ENCODE measurements at regions not wholly inside any gene's neighbourhood (a gene's known extent, or its start where the extent isn't known, plus 50 kb on each side); places are given as distances from the start of the nearest gene placed in this dataset.
"Not testable (repeated sequence)": the region's sequence is repeated elsewhere in the genome, so short reads cannot be mapped to it uniquely, and the experiment has no call there.

DNA sequence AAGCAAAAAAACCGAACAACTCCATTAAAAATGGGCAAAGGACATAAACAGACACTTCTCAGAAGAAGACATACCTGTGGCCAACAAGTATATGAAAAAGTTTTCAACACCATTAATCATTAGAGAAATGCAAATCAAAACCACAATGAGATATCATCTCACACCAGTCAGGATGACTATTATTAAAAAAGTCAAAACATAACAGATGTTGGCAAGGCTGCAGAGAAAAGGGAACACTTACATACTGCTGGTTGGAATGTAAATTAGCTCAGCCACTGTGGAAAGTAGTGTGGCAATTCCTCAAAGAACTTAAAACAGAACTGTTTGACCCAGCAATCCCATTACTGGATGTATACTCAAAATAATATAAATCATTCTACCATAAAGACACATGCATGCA, 436.3 kb downstream of the KLHL13 start:
- no peak for DNase-seq (ENCODE audit: low spot score)

DNA sequence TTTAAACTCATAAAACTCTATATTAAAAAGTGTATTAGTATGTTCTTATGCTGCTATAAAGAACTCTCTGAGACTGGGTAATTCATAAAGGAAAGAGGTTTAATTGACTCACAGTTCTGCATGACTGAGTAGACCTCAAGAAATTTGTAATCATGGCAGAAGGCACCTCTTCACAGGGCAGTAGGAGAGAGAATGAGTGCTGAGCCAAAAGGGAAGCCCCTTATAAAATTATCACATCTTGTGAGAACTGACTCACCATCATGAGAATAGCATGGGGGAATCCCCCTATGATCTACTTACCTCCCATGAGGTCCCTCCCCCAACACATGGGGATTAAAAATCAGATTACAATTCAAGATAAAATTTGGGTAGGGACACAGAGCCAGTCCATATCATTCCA, 463.2 kb downstream of the KLHL13 start:
- no peak for DNase-seq (ENCODE audit: low spot score)

DNA sequence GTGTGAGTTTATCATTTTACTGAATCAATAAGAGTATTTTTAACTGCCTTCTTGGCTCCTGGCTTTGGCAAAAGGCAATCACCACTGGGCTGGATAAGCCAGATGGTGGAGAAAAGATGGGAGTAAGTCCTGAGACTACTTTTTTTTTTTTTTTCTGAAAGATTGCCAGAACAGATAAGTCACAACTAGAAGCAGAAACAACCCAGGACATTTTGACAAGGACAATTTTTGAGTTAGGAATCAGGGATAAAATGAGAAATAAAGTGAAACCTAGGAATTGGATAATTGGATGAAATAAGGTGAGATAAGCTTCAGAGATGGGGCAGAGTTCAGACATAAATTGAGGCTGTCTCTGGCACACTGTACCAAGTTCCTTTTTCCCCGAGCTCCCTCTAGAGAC, 471.0 kb downstream of the KLHL13 start:
- DNase-seq (ENCODE audit: low spot score), result no peak

DNA sequence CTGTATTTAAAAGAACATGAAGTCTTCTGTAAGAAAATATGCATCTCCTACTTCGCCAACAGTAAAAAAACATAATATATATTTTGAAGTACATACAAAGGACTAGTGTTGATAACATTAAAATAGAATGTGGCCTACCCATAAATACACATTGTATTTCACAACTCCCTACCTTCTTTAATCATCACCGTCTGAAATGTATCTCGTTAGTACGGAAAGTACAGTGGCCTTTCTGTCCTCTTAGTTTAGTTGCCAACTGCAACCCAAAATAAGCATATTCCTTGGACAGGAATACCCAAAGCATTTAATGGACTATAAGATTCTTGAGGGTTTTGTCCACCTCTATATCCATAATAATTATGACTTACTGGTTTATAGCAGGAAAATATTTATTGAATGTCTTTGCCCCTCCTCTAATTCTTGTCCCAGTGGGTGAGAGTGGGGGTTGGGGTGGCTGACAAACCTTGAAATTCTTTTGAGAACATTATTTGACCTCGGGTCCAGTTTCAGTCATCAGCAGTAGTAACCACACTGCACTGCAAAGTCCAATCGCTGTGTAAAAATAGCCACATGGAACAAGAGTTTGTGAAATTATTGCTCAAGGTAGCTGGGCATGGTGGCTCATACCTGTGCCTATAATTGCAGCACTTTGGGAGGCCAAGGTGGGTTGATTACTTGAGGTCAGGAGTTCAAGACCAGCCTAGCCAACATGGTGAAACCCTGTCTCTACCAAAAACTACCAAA, 474.5 kb downstream of the KLHL13 start:
- no peak for DNase-seq (ENCODE audit: low spot score)

DNA sequence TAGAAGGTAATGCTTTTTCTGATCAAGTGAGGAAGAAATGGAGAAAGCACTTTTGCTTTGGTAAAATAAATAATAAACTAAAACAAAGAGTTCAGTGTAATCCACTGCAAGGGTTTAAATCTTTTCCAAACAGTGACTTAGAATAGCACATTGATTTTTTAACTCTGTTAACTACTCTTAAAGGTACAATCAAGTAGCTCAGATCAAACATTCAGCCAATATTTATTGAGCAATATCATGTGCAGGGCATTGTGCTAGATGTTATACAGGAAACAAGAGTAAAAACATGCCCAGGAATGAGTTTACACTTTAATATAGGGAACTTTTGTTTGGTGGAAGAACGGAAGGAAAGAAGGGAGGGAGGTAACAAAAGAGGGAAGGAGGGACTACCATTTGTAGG, 479.8 kb downstream of the KLHL13 start:
- DNase-seq (ENCODE audit: low spot score), result no peak

DNA sequence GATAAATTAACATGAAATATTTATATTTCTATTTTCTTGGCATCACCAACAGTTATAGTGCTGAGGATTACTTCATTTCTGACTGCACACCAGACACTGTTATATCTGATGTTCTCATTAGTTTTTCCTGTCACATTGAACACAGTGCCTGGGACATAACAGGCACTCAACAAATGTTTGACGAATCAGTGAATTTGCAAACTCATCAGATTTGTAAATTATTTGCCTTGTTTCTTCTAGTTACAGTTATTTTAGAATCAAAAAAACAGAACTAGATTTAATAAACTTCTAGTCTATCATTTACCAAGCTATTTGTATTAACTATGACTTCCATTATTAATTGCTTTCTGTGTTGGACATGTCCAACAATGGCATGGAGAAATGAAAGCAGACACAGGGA, 483.3 kb downstream of the KLHL13 start:
- DNase-seq (ENCODE audit: low spot score), result no peak

DNA sequence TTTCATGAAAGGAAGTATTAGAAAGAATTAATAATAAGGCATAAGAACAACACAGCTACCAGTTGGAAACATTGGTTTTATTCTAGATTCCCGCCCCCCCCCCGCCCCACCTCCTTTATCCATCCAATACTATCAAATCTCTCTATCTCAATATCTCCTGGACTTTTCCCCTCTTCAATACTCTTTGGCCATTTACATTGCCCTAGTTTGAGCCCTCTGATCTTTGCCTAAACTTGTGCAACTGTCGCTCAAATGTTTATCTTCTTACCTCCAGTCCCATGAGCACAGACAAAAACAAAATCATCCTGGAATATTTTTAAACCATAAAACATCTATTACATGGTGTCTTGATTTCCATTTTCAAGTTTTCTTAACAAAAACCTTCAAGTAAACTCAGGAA, 488.2 kb downstream of the KLHL13 start:
- DNase-seq (ENCODE audit: low spot score), result no peak

DNA sequence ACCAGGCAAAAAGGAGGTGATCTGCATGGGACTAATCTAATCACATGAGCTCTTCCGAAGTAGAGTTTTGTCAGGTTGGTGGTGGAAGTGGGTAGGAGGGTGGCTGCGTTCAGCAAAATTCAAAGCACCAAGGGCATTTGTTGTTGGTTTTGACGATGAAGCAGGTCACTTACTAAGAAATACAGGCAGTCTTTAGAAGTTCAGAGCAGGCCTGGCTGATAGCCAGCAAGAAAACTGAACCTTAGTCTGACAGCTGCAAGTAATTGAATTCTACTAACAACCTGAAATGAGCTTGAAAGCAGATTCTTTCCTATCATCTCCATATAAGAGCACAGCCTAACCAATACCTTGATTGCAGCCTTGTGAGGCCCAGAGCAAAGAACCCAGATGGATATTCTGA, 505.8 kb downstream of the KLHL13 start:
- no peak for DNase-seq (ENCODE audit: low spot score)

DNA sequence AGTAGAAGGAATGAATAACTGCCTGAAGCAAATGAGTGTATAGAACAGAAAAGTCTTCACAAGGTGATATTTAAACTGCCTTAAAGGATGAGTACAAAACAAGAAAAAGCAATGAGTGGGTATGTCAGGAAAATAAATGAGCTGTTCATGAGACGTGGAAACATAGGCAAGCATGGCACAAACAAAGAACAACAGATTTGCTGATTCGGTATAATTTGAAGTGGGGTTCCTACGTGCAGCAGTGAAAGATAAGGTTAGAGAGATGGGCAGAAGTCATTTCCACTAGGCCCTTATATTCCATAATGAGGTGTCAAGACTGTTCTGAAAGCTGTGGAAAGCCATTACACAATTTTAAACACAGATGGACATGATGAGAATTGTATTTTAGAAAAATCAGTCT, 506.6 kb downstream of the KLHL13 start:
- no peak for DNase-seq (ENCODE audit: low spot score)

DNA sequence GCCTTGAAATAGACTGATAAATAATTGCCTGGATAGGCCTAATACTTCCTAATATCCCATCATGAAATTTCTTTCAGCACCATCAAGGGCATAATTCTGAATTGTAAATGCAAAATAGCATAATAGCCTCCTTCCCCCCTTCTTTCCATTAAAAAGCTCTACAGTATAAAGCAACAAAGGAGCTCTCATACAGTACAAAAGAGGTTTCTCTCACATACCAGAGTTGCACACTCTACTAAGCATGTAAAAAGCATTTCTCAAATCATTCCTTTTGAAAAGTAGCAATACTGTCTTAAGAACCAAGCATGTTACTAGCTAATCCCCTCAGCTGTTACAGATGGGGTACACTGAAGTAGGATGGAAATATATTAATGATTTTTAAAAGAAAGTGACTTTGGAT, 509.0 kb downstream of the KLHL13 start:
- no peak for DNase-seq (ENCODE audit: low spot score)

DNA sequence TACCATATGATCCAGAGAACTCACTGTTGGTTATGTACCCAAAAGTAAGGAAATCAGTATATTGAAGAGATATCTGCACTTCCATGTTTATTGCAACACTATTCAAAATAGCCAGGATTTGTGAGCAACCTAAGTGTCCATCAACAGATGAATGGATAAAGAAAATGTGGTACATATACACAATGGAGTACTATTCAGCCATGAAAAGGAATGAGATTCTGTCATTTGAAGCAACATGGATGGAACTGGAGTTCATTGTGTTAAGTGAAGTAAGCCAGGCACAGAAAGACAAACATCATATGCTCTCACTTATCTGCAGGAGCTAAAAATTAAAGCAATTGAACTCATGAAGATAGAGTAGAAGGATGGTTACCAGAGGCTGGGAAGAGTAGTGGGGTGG, 510.5 kb downstream of the KLHL13 start:
- DNase-seq (ENCODE audit: low spot score), result not testable (repeated sequence)

DNA sequence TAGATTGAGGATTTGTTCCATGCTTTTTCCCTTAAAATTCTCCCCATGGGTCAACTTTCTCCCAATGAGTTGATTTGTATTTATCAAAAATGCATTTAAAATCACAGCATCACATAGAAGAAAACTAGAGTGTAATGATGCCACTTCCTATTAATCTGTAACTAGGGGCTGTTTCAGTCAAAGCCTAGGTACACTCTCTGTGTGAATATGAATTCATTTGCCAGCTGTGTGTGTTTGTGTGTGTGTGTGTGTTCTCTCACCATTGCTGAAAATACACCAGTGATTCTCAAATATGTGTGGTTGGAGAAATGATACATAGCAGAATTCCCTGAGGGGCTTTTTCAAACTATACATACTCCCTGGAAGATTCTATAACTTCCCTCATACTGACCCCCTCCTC, 546.5 kb downstream of the KLHL13 start:
- no peak for DNase-seq (ENCODE audit: low spot score)

DNA sequence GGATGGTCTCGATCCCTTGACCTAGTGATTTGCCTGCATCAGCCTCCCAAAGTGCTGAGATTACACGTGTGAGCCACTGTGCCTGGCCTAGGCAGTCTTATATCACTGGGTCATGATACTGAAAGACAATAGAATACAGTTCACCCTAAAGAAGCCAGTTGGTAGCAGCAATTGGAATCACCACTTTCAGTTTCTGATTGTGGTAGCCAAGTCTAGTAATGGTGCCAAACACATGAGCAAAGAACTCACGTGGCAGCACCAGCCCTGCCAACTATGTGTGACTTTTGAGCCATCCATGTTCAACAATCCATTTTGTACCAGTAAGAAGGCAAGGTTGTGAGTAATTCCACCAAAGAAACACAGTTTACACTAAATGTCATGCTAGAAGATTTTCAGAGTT, 548.4 kb downstream of the KLHL13 start:
- DNase-seq (ENCODE audit: low spot score), result no peak

DNA sequence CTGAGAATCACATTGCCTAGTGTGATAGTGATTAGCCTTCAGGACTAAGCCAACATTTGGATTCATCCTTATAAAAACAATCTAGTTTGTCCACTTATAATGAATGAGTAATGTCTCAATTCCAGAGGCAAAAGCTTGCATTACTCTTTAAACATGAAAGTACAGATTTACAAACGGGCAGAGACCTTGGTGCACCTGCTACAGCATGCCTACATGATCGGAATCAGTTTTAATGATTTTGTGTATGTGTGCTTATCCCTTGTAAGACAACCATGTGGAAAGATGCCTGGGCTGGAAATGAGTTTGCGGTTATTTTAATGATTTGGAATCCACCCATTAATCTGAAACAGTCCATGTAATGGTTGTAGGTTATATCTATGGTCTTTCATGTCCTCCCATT, 572.7 kb downstream of the KLHL13 start:
- no peak for DNase-seq (ENCODE audit: low spot score)

DNA sequence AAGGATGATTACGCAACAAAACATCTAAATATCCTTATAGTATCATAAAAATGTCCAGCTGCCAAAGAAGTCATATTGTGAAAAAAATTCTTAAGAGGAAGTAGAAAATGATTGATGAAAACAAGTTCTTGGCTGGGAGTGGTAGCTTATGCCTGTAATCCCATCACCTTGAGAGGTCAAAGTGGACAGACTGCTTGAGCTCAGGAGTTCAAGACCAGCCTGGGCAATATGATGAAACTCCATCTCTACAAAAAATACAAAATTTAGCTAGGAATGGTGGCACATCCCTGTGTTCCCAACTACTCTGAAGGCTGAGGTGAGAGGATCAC, 577.6 kb downstream of the KLHL13 start:
- no peak for DNase-seq (ENCODE audit: low spot score)

DNA sequence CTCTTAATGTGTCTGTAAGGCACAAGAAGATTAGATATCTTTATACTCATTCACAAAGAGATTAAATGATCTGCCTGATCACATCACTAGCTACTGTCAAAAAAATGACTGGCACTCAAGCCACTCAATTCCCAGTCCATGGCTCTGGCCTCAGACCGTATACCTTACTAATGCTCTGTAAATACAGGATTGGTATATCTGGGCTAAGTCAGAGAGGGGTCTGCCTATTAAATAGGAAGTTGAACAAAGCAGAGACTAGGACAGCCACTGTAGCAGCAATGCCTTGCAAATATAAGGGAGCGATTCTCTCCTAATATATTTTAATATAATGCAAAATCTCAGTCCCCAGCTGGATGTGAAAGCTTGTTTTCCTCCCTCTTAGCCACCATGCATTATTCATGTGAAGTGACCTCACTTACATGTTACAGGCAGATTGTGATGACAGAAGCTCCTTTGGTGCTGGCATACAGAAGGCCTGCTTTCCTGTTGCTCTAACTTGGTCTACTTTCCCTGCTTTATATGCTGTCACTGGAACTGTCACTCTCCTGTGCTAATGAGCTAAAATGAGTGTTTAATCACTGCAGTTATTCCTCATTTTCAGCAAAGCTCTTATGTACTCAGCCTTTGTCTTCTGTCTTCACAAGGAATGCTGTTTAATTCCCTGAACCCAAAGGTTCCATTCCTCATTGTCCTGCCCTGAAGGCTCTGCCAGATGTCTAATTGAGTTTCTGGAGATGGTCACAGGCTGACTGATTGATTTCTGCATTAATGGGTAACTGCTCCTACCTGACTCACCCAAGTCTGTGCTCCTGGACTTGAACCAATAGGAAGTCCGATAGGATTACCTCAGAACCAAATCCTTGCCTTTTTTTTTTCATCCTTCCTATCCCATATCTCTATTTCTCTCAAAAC, 578.2 kb downstream of the KLHL13 start:
- no peak for DNase-seq (ENCODE audit: low spot score)

DNA sequence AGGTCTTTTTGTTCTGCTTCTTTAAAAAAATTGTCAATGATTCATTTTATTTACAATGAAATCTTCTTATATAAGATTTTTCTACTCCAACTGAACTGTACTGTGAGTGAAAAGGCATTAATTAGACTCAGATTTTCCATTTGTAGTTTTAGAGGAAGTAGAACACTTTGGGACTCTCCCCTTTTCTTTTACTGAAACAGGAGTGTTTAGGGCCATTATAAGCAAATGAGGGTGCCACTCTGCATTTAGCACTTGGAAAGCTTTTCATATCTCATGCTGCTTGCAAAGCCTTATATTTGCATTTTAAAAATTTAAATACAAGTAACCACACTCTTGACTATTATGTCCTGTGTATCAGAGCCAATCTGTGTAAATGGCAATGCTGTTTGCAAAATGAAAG, 584.3 kb downstream of the KLHL13 start:
- no peak for DNase-seq (ENCODE audit: low spot score)

DNA sequence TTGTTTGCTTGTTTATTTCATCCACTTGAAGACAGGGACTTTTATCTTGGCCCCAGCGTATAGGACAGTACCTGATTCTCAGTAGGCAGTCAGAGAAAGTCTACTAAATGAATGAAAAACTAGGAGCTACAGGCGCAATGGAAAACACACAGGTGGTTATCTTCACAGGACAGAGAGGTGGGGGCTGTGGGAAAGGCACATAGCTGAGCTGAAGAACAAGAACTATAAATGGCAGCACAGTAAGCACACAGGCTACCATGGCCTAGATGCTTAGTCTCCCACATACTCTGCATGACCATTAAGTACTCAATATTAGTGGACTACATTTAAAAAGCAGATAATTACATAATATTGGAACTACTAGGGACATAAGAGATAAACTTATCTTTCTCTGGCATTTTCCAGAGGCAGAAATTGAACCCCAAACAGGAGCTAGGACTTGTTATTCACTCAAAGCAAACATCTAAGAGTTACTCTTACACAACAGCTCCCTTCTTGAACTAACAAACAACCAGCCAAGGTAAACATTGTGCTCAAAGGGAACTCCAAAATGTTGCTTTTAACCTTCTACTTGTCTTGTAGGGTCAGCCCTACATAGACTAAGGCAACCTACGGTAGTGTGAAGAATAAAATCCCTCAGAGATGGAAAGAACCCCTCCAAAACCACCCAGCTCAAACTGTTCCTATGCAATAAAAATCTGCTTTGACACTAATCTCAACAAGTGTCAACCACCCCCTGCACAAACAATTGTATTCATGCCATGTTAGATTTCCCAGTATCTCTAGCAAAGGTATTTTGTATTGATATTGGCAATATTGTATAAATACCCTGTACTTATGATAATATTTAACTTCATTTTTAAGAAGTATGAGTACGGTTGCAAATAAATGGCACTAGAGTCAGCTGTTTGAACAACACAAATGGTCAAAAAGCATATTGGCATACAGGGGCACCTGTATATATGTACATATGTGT, 593.6 kb downstream of the KLHL13 start:
- DNase-seq (ENCODE audit: low spot score), result no peak

DNA sequence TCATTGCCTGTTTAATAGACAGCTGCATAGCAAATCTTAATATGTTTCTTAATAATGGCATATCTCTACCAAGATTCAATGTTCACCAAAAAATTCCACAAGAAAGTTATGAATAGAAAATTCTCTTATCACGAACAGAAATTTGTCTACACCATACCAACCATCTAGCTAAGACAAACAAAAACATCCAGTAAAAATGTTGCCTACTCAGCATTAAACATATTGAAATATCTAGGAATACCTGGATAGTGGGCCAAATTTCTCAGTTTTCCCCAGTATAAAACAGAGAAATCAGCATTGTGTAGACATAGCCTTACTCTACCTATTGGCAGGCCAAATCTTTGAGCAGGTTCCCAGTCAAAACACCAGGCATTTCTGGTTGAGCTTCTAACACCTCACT, 598.6 kb downstream of the KLHL13 start:
- DNase-seq (ENCODE audit: low spot score), result no peak

DNA sequence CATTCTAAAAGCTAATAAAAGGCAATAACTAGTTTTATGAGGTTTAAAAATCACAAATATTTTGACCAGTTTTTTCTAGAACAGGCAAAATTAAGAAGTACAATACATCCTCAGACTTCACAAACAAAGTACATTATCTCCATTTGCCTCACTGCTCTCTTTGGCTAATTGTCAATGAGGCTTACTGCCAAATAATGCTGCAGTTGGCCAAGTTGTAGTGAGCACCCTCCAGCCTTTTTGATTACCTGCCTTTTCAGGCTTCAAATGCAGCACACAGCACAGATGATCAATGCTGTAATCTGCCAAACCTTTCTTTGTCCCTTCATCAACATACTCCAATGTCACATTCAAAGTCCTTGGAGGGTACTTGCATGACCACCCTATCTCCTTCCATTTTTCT, 605.2 kb downstream of the KLHL13 start:
- DNase-seq (ENCODE audit: low spot score), result no peak

DNA sequence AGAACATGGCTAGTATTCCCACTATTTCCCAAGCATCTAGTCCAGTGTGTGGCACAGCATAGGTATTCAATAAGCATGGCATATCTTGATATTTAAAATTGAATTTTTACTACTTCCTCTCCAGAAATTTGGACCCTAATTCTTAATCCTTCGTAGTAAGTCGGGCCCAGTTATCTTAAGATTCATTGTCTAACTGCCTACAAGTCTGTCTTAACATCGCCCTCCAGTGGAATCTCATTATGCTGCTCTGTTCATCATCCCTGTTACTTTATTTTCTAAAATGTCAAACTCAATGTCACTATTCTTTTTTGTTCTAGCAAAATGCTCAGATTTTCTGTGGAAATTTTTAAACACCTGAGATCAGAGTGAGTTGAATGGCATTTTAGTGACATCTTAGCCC, 606.2 kb downstream of the KLHL13 start:
- no peak for DNase-seq (ENCODE audit: low spot score)

DNA sequence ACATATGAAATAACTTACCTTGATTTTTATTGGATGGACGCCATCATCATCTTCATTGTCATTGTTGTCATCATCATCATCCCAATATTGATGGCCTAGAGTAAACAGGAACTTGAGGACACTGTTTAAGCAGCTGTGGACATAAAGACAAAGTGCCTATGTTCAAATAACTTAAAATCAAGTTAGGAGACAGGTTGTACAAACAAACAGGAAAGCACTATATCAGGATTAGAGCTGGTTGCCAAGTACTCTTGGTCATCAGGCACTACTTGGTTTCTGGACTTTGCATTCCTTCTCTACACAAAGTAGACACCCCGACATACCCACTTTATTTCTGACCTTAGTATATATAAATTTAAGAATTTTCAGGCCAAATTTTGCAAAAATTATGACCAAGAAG, 608.6 kb downstream of the KLHL13 start:
- no peak for DNase-seq (ENCODE audit: low spot score)
